NCI-H1092 treated with DMSO at 0.1 percent for 48 hours (cell line): ENCODE measurements at regions not wholly inside any gene's neighbourhood (a gene's known extent, or its start where the extent isn't known, plus 50 kb on each side); places are given as distances from the start of the nearest gene placed in this dataset.
A peak's percentile ranks its signal among the peaks of the same experiment; 100 is the strongest.

ENCODE experiments used
- DNase-seq: peaks from one replicate; lab custom pipeline; 2025; lab: John Stamatoyannopoulos, UW

DNA sequence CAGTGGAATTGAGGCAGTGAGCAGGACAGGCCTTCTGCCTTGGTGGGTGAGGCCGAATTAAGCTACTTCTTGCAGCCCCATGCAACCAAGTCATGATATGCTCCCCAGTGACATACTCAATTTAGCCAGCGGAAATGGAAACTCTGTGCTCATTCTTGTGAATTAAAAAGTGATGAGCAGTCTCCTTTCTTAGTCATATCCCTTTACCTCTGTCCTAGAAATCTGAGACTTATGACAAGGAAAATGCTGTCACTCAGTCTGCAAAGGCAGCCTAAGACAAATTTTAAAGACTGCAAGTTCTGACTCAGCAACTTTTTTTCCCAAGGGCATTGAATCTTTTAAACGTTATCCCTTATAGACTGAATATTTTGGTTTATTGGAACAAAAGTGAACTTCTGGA, 218.2 kb downstream of the SH3BP4 start:
- no peak for DNase-seq

- DNase-seq = peak; percentile 31
Measured at GRCh38 chr2:235170536-235171521, 219.0 kb downstream of the SH3BP4 start.

DNA sequence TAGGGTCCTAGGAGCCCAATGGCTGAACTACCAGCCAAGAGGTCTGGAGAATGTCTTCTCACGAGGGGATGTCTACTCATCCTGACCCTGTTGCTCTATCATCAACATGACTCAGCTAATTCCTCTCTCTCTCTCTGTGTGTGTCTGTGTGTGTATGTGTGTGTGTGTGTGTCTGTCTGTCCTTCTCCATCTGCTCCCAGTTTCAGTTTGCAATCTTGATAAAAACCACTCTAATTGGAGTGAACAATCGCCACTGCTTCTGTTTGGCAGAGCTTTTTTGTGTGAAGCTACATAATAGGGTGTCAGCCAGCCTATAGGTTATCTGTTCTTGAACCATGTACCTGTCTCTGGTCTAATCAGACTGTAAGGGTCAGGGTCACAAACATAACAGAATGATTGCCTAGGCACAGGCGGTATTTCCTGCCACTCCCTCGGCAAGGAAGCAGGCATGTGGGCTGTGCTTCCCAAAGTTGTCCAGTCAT, 219.8 kb downstream of the SH3BP4 start:
- DNase-seq = no peak

DNA sequence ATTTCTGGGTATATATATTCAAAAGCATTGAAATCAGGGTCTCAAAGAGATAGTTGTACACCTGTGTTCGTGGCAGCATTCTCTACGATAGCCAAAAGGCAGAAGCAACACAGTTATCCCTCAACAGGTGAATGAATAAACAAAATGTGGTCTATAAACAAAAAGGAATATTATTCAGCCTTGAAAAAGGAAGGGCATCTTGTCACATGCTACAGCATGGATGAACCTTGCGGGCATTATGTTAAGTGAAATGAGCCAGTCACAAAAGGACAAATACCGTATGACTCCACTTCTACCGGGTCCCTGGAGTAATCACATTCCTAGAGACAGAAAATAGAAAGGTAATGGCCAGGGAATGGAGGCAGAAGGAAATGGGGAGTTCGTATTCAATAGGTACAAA, 228.8 kb downstream of the SH3BP4 start:
- DNase-seq = no peak

DNA sequence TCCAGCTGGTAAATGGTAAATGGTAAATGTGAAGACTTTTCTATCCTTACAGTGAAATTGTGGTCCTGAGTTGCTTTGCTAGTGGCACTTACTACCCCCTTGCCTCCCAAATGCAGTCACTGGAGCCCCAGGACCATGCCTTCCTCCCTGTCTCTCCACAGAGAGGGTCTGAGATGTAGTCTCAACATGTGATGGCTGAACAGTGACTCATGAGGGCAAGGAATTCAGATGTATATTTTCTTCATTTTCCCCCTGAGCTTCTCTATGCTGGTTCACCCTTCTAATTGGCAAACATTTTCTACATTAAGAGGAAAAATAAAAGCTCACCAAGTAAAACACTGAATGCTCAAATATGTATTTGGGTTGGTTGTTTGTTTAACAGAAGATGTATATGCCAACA, 232.0 kb downstream of the SH3BP4 start:
- DNase-seq = no peak

DNA sequence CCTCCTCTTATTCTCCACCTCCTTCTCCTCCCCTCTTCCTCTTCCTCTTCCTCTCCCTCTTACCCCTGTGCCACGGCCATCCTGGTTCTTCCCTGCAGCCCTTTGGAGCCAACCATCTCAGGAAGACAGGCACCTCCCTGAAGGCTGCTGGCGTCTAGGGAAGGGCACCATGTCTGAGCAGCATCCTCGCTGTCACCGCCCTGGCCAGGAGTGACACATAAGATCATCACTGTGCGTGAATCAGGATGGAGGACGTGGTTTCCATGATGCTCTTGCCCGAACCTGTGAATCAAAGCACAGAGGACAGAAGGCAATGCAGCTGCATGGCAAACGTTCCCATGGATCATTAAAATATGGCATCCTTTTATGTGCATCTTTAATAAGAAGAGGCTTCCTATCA, 236.0 kb downstream of the SH3BP4 start:
- no peak for DNase-seq

DNA sequence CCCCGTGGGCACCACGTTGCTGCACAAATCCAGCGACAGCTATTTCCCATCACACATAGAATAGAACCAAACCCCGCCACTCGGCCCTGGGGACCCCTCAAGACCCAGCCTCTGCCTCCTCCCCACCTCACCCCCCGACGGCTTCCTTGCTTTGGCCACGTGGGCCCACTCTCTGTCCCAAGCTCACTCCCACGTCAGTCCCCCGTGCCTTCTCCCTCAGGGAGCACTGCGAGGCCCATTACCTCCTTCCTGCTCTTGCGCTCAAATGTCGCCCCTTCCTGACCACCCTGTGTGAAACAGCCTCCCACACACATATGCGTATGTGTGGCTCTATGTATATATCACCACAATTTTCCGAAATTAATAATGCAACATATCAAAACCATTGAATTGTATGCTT, 239.7 kb downstream of the SH3BP4 start:
- no peak for DNase-seq

DNA sequence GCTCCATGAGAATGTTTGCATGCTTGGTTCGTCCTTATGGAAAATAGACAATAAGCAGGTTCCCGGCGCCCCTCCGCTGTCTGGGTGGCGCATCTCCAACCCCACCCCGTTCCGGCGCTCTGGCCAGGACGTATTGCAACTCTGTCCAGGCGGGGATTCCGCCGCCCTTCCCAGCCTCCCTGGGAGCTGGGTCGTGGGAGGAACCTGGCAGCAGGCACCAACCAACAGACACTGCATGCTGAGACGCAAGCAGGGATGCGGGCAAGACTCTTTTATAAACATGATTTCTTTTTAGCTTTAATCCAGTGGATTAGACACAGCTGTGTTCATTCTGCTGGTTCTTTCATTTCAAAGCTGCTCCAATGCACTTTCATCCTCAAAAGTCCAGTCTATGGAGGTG, 240.2 kb downstream of the SH3BP4 start:
- DNase-seq = no peak

GRCh38 chr2:235194351-235194750, 242.5 kb downstream of the SH3BP4 start:
- no peak for DNase-seq

DNA sequence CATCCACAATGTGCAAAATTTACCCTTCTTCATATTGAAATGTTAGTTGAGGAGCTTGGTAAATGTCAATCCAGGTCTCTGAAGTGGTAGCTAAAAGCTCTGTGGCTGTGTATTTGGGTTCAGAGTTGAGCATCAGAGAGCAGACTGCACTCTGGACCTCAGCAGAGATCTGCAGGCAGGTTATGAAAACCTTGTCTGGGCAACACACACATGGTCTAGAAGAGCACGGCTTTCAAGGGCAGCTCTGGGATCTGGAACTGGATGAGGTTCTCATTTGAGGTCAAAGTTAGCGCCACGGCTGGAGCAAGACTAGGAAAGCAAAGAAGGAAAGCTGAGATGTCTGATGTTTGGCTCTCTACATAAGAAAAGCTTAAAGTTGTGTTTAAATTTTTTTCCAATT, 243.0 kb downstream of the SH3BP4 start:
- no peak for DNase-seq

DNA sequence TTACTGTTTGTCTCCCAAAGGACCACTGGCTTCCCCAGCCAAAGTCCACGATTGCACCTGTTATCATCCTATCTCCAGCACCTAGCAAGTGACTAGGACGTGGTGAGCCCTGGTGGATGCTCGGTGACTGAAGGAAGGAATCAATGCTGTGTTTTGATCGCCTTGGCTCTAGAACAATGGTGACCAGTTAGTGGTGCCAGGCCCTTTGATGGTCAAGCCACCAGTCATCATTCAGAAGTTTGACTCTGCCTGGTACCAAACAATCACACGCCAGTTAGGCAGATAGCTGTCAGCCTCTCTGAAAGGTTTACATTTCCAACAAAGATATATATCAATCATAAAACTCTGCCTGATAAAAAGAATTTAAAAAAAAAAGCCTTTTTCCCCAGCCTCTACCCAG, 244.1 kb downstream of the SH3BP4 start:
- no peak for DNase-seq

GRCh38 chr2:235199128-235199527, 247.3 kb downstream of the SH3BP4 start:
- no peak for DNase-seq

GRCh38 chr2:235200216-235200615, 248.4 kb downstream of the SH3BP4 start:
- DNase-seq = no peak

- no peak for DNase-seq
Measured at GRCh38 chr2:235201756-235202155, 249.9 kb downstream of the SH3BP4 start.

DNA sequence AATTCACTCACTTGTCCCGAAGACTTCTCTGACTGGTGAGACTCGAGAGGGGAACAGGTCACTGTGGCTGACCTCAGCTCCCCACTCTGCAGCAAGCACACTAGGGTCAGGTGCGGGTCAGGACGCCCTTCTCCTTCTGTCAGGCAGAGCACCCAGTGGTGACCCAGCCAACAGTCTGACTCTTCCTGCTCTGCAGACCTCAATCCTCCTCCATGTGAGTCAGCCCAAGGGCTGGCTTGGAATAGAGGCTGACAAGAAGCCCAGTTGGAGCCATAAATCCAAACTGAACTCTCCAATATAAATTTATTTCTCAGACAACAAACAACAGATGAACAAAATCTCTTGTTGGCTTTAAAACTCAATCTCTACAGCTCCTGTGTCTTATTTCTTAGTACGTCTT, 253.1 kb downstream of the SH3BP4 start:
- DNase-seq = no peak

DNA sequence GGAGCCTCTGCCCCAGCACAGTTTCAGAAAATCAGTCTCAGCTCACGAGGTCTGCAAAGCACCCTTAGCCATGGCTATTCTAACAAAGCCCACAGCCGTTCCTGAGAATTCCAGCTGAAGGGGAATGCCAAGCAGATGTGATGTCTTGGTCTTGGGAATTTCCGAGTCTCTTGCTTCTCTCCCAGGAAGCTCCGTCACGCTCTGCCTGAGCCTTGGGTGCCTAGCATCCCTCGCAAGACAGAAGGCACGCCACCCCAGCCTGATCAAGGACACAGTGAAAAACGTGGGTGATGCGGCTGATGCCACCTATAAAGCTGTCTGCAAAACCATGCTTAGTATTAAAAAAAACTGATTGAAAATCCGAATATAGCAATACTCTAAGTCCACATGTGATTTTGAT, 254.6 kb downstream of the SH3BP4 start:
- no peak for DNase-seq

DNA sequence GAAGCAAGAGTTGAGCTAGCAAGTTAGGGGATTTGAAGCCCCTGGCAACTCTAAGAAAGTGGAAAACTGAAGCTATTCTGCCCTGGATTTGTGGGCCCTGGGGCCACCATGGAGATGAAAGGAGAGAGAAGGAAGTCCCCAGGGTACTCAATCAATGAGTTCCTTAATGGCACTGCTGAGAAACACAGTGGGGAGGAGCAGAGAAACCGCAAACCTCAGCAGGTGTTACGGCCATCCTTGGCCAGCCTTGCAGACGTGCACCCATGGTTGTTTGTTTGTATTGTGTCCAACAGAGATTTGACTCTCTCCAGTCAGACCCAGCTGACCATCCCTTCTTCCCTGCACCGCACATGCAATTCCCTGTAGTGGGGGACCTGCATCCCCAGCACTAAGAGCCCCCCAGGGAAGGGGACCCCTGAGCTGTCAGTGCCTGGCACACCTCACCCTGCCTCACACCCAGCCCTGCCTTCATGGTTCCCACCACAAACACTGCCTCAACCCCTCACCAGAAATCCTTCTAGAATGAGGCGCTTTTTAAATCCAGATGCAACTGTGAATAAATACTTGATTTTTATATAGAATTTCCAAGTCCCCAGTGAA, 255.3 kb downstream of the SH3BP4 start:
- no peak for DNase-seq

DNA sequence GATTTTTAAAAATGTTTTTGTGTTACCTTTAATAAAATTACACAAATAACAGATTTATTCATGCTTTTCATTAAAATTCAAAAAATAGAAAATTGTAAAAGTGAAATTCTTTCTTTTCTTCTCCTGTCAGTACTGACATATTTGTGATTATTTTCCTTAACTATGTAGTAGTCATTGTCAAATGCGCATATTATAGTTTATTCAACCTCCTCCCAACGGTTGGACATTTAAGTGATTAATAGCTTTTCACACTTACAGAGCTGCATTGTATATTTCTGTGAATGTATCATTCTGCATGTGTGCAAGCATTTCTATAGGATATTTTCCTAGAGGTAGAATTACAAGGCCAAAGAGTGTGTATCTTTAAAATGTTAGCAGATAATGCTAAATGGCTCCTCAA, 259.2 kb downstream of the SH3BP4 start:
- no peak for DNase-seq

- DNase-seq = no peak
Measured at GRCh38 chr2:235212501-235213158, 260.8 kb downstream of the SH3BP4 start.

- DNase-seq = no peak
Measured at GRCh38 chr2:235215248-235215647, 263.4 kb downstream of the SH3BP4 start.

DNA sequence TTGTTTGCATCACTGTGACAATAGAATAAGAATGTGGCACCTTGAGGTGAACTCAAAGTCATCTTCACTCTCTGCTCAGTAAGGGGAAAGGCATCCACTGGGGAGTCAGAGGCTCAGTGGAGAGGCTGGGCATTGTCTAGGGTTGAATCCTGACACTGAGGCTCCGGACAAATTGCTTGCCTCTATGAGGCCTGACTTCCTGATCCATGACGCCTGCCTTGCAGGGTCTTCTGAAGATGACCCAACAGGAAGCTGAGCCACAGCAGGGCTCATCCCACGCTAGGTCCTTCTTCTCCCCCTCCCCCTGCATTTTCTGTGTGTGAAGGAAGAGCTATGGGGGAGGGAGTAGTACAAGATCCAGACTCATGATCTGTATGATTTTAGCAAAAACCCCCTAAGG, 265.1 kb downstream of the SH3BP4 start:
- no peak for DNase-seq

GRCh38 chr2:235217846-235218245, 266.0 kb downstream of the SH3BP4 start:
- no peak for DNase-seq

- no peak for DNase-seq
Measured at GRCh38 chr2:235218486-235218907, 266.7 kb downstream of the SH3BP4 start.
